Endometrial microvascular endothelial cells (primary cell): ENCODE measurements at regions not wholly inside any gene's neighbourhood (a gene's known extent, or its start where the extent isn't known, plus 50 kb on each side); places are given as distances from the start of the nearest gene placed in this dataset.

Experiments
- in situ Hi-C: cut with HindIII; loops from 2 replicates; pipeline ENCODE4 v1.10.0; 2017; ENCODE audit warnings: low sequenced_read_pairs, low pct_unique_long_range_greater_than_20kb; ENCODE audit errors: inconsistent ontology term

DNA sequence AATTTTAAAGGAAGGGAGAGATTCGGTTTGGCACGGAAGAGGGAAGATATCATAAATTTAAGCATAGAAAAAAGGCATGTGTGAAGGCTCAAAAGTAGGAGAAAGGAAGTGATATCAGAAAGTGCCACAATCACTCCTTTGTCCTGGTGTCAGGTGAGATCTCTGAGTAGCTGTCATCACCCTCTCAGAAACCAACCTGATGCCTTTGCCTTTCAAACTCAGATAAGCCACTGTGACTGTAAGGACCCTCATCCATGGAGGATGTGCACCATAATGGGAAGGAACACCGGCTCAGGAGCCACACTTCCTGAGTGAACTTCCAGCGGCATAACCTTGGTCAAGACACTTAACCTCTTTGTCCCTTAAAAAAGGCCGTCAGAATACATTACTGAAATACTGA is 318.7 kb upstream of the SEMA6D start:
- in situ Hi-C loops: no loop called here

DNA sequence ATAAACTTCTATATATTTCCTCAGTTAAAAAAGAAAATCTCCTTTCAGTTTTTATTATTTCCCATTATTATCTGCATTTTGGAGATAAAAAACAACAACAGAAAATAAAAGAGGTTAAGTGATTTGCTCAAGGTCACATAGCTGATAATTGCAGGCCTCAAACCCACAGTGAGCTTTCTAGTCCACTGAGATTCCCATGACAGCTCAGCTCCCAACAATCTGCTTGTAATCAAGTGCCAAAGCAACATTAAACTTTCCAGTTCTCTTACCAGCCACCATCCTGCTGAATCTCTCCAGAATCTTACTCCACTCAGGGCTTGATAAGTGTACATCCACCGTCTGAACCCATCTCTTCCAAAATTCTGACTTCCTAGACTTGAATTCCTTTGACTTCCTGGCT is 318.2 kb upstream of the SEMA6D start:
- in situ Hi-C loops: no loop called here

DNA sequence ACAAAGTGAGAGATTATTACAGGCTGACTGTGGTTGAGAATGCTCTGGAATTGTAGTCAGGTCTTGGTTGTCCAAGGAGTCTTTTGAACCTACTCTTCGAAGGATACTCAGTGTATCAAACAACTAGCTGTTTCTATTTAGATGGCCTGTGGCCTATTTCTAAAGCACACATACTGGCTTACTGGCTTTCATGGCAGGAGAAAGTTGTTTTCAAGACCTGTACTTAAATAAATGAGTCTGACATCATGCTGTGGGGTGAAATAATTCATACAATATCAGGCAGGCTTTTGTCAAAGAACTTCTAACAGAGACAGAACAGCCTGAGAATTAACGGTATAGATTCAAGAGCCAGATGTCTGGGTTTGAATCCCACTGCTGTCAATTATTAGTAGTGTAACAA is 316.7 kb upstream of the SEMA6D start:
- in situ Hi-C loops: no loop called here

DNA sequence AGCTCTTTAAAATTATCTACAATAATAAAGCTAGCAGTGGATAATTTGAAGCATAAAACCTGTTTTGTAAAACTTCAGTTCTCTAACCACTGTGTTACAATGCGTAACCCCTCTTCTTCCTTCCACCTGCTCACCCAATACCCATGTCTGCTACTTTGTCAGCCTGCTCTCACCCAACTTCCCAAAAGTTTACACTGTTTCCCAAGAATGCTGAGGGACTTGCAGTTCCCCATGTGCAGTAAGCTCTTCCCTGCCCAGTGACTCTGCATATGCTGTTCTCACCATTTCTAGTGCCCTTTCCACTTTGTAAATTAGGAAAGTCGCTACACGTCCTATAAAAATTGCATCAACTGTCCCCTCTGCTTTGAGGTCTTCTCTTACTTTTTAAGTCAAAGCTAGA is 315.9 kb upstream of the SEMA6D start:
- in situ Hi-C loops: no loop called here

DNA sequence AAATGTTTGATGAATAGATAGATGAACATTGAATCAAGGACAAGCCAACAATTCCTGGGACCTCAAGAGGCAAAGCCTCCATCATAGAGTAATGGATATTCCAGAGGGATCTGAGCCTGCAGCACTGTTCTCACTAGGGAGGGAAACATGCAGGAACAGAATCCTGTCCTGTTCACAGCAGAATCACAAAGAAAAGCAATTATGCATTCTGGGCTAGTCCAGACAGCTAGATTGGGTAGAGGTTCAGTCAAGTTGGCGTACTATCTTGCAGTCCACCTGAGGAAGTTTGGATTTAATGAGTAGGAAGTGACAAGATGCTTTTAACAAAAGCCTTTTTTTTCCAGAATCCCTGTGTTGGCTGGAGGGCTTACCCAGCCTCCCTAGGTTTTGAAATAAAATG is 314.5 kb upstream of the SEMA6D start:
- in situ Hi-C loops: no loop called here

DNA sequence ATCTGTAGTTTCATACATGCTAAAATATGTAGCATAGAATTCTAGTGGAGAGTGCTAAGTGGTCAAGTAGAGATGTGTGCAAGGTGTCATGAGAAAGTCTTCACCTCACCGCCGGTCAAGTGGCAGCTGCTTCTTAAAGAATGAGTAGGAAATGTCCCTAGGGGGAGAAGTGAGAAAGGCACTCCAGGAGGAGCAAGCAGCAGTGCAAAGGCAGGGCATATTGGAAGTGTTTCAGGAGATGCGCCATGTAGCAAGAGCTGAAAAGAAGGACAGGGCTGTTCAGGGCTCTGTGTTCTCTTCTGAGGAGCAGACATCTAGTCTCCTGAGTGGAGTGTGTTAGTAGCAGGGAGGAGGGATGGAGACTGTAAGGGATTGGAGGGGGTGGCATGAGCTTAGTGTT is 312.4 kb upstream of the SEMA6D start:
- in situ Hi-C loops: no loop called here

DNA sequence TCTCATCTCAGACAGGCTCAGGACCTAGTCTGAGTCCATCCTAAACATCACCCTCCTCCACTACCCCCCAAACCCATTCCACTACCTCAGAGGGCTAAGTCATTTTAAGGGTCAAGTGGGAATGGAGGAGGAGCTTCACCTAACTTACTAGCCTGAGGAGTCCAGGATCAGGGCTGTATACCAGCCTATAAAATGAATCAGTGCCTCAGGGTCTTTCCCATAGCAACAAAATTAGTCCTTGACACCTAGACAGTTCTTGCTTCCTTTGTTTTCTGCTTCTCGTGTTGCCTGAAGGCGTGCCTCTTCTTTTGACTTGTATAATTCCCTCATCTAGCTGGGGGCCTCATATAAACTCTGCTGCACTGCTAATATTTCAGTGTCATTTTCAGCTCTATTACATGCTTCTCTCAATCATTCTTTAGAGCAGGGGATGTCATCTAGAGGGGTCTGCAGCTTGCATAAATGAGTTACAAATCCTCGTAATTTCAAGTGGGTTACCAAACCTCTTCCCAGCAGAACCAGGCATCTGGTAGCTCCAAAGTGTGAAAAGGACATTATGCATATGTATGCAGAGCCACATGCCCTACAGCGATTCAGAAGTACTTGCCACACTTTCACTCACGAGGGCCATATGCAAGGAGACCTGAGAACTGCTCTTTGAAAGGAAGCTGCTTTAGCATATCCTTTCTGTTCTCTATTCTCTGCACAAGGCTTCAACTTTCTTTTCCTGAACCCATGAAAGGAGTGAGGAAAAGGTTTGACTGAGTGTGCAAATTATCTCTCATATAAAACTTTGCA is 311.7 kb upstream of the SEMA6D start:
- in situ Hi-C loops: no loop called here

DNA sequence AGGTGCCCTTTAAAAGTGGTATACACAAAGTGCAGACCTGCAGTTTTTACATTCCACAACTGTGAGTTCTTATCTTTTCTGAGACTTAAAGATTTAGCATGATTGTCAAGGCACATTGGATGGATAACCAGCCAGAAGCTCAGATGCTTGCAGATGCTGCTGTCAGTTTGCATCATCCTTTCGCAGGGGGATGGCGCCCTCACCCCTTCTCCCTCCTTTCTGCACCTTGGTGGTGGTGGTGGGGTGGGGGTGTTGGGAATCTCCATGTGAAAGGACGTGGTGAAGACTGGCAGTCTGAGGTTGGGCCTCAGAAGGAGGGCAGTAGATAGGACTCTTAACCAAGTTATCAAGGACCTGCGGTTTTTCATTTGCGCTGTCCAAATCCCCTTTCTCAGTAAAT is 309.6 kb upstream of the SEMA6D start:
- in situ Hi-C loops: no loop called here

DNA sequence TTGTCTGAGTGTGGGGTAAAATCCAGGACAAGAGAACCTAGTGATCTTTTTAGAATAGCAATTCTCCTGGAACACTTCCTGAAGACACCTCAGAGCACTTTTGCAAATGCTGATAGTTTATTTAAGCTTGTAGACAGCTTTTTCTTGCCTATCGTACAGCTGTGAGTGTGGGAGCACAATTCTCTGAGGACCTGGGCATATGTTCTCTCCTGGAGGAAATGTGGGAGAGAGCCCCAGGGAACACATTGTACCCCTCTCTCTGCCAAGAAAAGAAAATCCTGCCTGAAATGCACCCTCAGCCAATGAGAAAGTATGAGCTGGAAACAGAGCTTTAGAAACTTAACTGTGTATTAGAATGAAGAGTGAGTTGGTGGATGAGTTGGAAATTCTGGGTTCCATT is 308.3 kb upstream of the SEMA6D start:
- in situ Hi-C loops: no loop called here

DNA sequence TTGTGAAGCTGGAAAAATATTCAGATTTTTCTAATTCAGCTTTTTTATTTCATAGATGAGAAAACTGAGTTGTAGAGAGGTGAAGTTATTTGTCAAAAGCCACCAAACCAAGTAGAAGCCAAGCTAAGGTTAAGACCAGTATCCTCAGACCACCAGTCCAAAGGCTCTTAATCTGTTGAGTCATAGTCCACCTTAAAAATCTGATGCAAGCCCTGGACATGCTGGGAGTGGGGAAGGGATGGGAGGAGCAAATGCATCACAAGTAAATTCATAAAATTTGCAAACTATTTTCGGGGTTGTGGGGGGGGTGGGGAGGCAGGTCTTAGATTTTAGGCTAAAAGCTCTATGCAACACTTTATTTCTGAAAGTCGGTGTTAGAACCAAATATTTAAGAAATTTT is 307.7 kb upstream of the SEMA6D start:
- in situ Hi-C loops: no loop called here

DNA sequence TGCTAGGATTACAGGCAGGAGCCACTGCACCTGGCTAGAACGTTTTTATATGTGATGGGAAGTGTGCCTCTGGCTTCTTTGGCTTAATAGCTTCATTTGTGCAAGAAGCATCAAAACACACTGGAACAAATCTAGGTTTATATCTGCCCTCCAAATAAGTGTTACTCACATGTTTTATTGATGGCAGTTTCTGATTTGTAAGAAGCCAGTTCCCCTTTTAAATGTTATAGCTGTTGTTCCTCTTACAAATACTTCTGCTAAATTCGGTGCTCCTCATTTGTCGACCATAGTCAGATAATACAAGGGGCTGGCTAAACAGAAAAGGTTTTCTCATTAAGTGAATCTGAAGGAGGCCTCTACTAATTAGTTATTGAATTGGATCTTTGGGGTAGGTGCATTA is 307.1 kb upstream of the SEMA6D start:
- in situ Hi-C loops: no loop called here

DNA sequence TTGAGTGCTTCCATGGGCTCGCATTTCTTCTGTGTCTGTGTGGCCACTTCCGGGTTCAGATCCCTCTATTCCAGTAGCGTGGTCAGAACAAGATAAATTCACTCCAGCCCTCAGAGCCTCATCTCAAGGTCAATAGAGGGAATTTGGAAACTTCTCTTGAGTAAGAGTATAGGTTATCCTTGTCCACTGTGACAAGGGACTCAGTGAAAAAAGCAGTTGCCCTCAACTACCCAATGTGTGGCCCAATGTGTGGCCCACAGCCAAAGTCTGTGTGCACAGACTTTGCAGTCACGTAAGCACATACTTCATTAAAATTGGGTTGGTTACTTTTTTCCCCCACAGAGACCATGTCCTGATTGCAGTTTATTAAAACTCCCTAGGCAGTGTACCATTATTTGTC is 305.6 kb upstream of the SEMA6D start:
- in situ Hi-C loops: no loop called here

DNA sequence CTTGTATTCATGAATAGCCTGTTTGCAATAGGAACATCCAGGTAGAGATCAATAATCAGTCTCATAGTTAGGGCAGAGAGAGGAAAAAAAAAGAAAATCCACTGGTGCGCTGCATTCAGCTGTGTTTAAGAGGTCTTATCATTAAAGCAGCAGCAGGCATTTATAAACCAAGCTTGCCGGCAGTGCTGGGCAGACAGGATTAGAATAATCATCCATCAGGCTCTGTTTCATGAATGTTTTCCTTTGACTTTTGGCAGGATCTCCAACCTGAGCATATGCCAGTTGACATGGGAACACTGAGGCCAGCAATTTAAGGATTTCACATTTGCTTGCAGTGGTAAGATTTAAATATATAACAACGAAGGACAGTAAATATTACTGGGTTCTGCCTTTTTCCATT is 305.2 kb upstream of the SEMA6D start:
- in situ Hi-C loops: no loop called here

DNA sequence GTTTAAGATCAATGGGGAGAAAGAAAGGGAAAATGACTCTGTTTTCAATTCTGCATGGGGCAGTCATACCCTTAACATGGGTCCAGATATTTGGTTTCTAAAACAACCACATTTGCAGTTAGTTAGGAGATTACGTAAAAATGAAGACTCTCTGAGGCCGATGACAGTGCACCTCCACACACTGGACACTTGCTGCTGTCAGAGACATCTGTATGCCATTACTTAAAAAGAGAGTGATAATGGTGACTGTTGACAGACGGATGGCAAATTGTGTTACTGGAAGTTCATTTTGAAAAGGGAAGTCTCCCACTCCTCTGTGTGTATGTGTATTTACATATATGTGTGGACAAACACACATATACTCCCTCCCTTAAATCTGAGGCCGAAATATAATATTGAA is 304.5 kb upstream of the SEMA6D start:
- in situ Hi-C loops: no loop called here

DNA sequence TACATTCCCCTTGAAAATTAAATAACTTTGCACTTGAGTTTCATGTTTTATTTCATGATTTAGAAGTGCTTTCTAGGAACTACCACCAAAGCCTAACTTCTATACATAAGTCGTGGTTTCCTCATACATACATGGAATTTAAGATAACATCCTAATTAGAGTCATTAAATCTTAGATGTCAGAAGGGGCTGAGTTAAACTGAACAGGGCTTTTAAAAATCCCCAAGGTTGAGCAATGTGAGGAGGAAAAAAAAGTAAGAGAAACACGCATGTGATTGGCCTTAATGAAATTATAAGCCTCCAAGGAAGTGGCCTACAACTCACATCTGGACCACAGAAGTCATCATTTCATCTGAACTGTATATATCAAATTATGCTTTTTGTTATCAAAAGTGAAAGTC is 303.1 kb upstream of the SEMA6D start:
- in situ Hi-C loops: no loop called here

DNA sequence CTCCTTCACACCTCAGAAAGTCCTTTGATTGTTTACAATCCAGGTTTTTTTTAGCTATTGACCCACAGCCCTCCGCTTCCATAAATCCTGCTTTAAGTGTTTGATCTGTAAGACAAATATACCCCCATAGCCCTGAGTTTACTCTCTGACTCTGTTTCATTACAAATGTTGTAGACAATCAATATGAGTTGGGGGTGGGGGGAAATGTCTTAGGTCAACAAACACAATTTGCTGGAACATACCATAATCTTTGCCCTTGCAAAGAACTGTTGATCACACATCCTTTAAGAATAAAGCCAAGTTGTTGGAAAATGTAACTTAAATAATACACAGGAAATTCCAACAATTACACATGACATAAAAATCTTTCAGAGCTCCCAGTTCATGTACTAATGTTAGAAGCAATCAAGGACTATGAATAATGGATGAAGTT is 301.8 kb upstream of the SEMA6D start:
- in situ Hi-C loops: no loop called here

DNA sequence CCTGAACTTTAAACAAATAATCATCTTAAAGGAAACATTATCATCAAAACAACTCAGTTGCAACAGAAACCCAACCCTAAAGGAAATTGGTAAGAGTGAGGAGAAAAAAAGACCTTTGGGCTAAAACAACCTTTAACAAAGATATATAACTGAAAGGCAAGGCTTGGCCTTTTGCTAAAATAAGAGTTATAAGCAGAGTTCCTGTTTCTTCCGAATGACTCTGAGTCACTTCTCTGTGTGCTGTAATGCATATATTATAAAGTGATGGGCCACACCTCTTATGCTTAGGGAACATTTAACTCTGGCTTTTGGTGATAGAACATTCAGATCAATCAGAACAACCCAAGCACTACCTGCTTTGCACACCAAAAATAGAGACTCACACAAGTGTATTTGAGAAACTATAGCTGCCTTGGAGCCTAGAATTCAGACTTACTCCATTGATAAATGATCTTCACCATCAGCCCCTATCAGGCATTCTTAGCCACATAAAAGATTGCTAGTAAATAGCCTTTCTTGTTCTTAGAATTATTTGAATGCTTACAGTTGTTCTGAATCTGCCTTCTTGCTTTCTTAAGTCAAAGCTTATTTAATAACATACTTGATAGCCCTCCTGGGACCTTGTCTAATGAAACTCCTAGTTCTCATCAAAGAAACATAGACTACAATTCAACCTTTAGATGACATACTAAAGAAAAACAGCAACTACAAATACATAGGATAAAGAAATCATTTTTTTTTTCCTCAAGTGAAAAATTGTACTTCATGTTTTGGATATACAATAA is 294.2 kb upstream of the SEMA6D start:
- in situ Hi-C loops: no loop called here

DNA sequence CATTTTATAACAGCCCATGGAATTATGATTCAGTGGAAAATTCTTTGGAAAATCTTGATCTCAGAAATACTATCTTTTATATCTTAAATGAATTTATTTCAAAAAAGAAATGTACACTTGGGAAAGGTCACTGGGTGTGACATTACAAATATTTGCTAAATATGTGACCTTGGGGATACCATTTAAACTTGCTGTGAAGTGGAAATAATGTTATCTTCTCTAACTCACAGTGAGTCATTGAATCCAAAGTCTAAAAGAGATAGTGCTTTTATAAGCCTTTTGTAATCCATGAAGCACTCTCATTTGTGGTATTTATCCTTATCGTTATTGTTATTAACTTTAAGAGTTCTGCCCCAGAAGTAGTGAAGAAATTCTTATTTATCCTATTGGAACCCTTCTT is 289.8 kb upstream of the SEMA6D start:
- in situ Hi-C loops: no loop called here

DNA sequence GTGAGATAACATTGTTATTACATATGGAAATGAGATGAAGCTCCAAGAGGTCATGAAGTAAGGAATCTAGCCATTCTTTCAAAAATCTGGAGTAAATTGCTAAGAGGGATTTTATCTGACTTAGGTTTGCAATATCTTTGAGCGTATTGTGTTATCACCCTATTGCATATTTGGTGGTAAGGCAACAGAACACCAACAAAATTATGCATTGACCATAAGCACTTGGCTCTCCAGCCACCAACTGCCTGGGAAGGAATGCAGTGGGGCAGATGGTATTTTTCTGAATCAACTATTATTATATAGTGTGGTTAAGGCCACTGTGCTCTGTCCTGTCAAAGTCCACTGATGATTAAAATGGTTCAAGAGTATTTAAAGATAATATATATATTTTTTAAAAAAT is 287.9 kb upstream of the SEMA6D start:
- in situ Hi-C loops: no loop called here

DNA sequence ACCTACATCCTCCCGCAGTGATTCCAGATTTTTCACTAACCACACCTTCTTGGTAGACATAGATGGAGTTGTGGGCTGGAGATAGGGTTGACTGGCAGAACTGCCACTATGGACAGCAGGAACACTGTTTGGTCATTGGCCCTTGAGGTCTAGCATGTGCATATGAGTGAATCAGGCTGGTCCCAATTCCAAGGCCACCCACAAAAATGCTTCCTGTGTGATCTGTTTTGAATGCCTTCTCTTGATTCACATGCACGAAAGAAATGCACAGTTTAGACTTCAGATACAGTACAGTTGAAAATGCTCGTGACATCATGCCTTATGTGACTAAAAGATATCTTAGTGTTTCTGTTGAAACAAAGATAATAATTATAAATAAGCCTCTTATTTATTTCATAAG is 285.8 kb upstream of the SEMA6D start:
- in situ Hi-C loops: no loop called here
